Renal cortical epithelial cell (primary cell): ENCODE measurements at regions not wholly inside any gene's neighbourhood (a gene's known extent, or its start where the extent isn't known, plus 50 kb on each side); places are given as distances from the start of the nearest gene placed in this dataset.

Experiments used
- DNase-seq: peaks from one replicate; pipeline ENCODE4 v3.0.0-alpha.2; 2011; ENCODE audit warnings: low read depth

DNA sequence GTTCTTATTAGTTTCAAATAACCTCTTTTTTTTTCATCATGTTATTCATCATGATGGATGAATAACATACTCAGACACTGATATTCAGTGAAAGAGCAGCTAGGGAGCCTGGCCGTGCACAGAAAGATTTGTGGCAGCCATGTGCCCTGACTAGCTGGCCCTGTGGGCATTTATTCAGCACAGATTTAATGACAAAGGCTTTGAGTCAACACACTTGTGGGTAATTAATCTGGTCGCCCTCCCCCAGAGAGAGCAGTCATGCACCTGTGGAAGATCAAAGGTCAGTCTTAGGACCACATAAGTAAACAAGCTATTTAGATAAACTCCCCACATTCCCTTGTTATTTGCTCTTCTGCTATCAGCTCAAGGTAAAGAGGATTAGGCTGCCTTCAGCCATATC lies 153.2 kb upstream of the HMCN1 start:
- DNase-seq, result no peak

DNA sequence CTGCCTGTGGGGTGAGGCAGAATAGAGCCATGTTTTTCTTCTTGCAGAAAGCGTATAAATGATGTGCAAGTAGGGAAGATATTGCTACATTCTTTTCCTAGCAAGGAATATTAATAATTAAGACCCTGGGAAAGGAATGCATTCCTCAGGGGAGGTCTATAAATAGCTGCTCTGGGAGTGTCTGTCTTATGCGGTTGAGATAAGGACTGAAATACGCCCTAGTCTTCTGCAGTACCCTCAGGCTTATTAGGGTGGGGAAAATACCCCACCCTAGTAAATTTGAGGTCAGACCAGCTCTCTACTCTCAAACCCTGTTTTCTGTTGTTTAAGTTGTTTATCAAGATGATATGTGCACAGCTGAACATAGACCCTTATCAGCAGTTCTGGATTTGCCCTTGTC lies 155.9 kb upstream of the HMCN1 start:
- no peak for DNase-seq

GRCh38 chr1:185574139-185574875 lies 159.9 kb upstream of the HMCN1 start:
- DNase-seq, result peak; percentile 92

DNA sequence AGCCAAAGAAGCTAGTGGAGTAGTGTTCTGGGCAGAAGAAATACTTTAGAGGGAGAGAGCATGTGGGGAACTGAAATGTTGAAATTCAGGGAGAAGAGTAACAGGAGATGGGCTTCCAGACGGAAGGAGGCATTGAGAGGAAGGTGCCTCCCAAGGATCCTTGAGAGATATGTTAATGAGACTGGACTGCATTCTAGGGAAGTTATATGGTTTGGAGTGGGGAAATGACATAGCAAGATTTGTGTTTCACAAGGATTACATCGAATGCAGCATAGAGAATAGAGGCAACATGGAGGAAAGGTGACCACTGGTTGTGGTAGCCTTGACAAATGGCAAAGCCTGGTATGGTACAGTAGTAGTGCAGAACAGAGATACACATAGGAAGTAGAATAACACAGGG lies 160.5 kb upstream of the HMCN1 start:
- DNase-seq, result no peak

GRCh38 chr1:185573162-185573561 lies 161.0 kb upstream of the HMCN1 start:
- peak; percentile 56 for DNase-seq

- peak; percentile 99 for DNase-seq
Observed at GRCh38 chr1:185570962-185571361, 163.2 kb upstream of the HMCN1 start.

GRCh38 chr1:185568155-185569123 lies 165.8 kb upstream of the HMCN1 start:
- no peak for DNase-seq

DNA sequence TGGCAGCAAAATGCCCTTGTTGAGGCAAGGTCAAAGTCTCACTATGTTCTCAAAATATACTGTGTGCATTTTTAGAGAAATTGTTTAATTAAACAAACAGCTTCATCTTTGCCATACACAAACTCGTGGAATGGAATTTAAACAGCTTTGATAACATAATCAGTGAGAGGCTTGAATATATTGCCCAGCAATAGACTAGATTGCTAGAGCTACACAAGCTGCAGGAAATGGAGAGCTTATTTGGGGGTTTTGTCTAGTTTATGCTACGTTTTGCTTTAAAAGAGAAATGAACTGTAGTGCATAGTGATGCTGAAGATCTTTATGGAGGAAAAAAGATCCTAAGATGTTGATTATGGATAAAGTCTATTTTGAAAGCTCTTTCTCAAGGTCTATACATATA lies 166.8 kb upstream of the HMCN1 start:
- no peak for DNase-seq

DNA sequence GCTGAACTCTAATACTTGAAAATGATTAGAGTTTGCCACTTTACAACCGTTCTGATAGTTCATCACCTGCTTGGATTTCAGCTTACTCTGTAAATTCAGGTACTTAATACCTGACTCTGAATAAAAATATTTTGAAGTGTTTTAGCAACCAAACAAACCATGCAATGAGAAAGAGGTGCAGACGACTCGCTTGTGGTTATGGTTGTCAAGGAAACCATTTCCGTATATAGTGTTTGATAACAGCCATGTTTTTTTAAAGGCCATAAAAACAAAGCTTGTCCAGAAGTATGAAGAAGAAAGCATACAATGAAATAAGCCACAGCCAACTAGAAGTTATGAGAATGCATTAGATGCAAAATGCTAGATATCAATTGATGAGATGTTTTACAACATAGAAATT lies 167.2 kb upstream of the HMCN1 start:
- DNase-seq, result peak; percentile 92

GRCh38 chr1:185565302-185565701 lies 168.9 kb upstream of the HMCN1 start:
- peak; percentile 99 for DNase-seq

- DNase-seq, result no peak
Observed at GRCh38 chr1:185564816-185565215, 169.4 kb upstream of the HMCN1 start.

DNA sequence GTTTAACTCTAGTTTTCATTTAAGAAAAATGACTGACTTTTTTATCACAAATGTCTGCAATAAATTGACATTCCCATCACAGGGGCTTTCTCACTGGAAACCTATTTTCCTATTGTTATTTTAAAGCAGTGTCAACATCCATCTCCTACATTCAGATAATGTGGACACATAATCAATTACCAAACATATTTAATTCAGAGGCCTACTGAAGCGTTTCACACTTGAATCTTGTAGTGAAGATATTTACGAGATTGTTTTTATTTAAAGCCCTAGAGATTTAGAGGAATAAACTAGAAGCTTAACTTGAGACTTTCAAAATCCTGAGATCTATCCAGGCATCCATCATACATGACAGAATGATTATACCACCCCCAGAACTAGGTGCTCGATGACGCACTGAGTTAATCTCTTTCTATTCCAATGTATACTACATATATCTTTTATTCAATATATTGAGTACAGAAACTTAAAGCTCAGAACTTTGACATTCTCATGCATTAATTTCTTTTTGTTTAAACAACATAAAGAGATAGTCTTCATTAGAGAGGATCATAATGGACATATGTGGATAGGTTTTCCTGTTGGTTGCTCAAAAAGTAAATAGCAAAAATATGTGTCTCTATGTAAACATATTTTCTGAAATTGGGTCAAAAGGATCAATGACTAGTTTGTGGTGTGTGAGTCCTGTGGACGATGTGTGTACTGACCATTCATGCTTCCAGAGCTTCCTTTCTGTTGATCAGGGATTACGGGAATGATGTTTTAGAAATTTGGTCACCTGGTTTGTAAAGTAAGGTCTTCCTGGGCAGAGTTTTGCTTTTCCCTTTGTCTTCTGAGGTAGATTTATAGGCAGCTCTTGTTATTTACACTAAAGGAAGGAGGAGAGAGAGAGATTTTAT lies 171.5 kb upstream of the HMCN1 start:
- no peak for DNase-seq

DNA sequence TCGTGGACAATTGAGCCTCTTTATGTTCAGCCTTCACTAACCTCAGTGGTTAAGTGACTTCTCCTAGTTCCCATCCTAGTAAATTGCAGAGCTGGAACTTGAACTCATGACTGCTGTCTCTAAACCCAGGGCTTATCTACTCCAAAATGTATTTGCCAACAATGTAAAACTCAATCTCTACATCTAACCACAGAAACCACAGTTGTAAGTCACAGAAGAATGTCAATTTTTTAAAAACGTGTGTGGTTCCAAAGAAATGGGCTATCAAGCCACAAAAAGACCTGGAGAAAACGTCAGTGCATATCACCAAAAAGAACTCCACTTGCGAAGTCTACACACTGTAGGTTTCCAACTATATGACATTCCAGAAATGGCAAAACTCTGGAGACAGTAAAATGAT lies 172.6 kb upstream of the HMCN1 start:
- DNase-seq, result no peak

GRCh38 chr1:185560760-185561159 lies 173.4 kb upstream of the HMCN1 start:
- DNase-seq, result no peak

DNA sequence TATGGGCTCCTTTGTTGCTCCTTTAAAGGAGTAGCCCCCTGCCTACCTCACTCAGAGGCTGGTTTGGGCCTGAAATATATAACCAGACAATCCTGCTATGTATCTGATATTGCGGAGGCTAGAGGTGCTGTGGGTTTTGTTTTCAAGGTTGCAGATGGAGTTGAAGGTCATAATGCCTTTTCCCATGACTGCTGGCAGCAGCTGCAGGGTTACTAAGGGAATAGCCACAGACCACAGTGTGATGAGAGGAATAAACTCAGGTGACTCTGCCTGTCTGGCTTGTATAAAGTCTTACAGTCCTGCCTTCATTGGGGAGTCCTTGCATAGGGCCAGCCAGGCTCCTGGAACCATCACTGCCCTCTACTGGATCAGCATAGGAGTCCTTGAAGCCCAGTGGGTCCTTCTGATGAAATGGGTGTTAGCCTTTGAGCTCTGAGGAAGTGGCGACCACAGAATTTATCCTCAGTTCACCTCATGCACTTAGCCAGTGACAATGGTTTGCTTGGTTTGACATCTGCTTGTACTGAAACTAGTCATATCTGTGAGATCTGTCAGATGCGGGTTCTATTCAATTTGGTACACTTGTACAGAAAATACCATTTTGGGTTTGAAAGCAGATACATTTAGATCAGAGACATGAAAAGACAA lies 174.4 kb upstream of the HMCN1 start:
- peak; percentile 84 for DNase-seq

DNA sequence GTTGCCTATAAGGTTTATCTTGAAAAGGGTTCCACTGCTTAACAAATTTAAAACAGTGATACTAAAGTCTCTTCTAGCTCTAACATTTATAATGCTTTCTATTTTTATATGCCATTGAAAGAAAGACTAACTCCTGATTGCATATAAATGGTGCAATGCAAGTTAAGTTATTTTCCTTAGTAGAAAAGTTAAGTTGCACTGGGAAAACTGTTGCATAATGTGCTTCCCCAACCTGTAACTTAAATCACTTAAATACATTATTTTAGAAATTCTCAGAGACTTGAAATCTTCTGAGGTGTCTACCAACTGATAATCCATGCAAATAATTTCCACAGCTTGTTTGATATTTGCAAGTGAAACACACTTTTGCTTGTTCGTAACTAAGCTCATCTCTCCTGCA lies 175.0 kb upstream of the HMCN1 start:
- peak; percentile 41 for DNase-seq

DNA sequence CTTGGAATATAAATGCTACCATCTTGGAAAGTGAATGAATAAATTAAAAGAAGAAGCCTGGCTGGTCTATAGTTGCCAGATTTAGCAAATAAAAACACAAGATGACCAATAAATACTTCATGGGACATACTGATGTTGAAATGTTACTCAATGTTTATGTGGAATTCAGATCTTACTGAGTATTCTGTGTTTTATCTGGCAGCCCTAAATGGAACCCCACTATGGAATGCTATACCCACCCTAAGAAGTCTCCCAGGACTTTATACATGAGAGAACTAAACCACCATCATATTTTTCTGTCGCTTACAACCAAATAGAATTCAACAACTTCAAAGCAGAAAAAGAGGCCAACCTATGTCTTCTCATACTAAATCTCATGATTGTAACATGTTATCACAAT lies 177.6 kb upstream of the HMCN1 start:
- DNase-seq, result no peak

GRCh38 chr1:185555743-185556142 lies 178.4 kb upstream of the HMCN1 start:
- no peak for DNase-seq

GRCh38 chr1:185551008-185551407 lies 183.2 kb upstream of the HMCN1 start:
- no peak for DNase-seq

- DNase-seq, result no peak
Observed at GRCh38 chr1:185549906-185550305, 184.3 kb upstream of the HMCN1 start.

GRCh38 chr1:185546029-185546428 lies 188.2 kb upstream of the HMCN1 start:
- DNase-seq, result no peak
